Lung (tissue), 11 donors: ENCODE measurements at regions not wholly inside any gene's neighbourhood (a gene's known extent, or its start where the extent isn't known, plus 50 kb on each side); places are given as distances from the start of the nearest gene placed in this dataset.

ENCODE experiments used
- ATAC-seq: fragments of 200-7000 bp; cut with Tn5 transposase; one replicate; pipeline ENCODE4 v1.9.1; 2020; ENCODE audit warnings: moderate number of reproducible peaks; ENCODE audit not compliant: insufficient read depth, low FRiP score
- DNase-seq, 3 donors: peaks; one replicate each; pipeline ENCODE4 v3.0.0-alpha.2; 2013 to 2017
- H3K27ac ChIP-seq, 2 donors: one replicate each; pipeline ENCODE4 v1.5.1; 2013; ENCODE audit warnings: mild to moderate bottlenecking in 2 of 2, moderate library complexity in 2 of 2, control low read depth in 1 of 2, inconsistent platforms in 1 of 2, low read depth in 1 of 2, low read length in 1 of 2
- H3K27me3 ChIP-seq, 3 donors: one replicate each; pipeline ENCODE4 v1.5.1; 2013; ENCODE audit warnings: low read length in 2 of 3; ENCODE audit not compliant: control insufficient read depth in 3 of 3, insufficient read depth in 3 of 3
- H3K36me3 ChIP-seq, 4 donors: one replicate each; pipeline ENCODE4 v1.5.1; 2013; ENCODE audit warnings: low read length in 4 of 4, mild to moderate bottlenecking in 1 of 4, moderate library complexity in 1 of 4; ENCODE audit not compliant: control insufficient read depth in 4 of 4, insufficient read depth in 4 of 4
- H3K4me1 ChIP-seq, 5 donors: one replicate each; pipeline ENCODE4 v1.5.1; 2013; ENCODE audit warnings: low read length in 5 of 5, mild to moderate bottlenecking in 2 of 5, moderate library complexity in 1 of 5; ENCODE audit not compliant: control insufficient read depth in 5 of 5, insufficient read depth in 5 of 5
- H3K4me3 ChIP-seq: one replicate; pipeline ENCODE4 v1.5.1; 2013; ENCODE audit warnings: mild to moderate bottlenecking, control low read depth, moderate library complexity
- H3K9ac ChIP-seq, 2 donors: one replicate each; pipeline ENCODE4 v1.5.1; 2013; ENCODE audit warnings: low read length in 2 of 2, control low read depth in 1 of 2; ENCODE audit not compliant: insufficient read depth in 1 of 2
- H3K9me3 ChIP-seq, 4 donors: one replicate each; pipeline ENCODE4 v1.5.1; 2013; ENCODE audit warnings: low read length in 3 of 4, mild to moderate bottlenecking in 1 of 4, moderate library complexity in 1 of 4; ENCODE audit not compliant: control insufficient read depth in 4 of 4, insufficient read depth in 3 of 4
- CTCF ChIP-seq: IDR thresholded peaks from 2 replicates; pipeline ENCODE4 v1.5.1; 2012; ENCODE audit warnings: mild to moderate bottlenecking; ENCODE audit errors: control extremely low read depth, extremely low read depth
- WGBS, 2 donors: extraction: QIAGEN DNeasy Blood & Tissue Kit; methylation state at CpG; one replicate each; pipeline ENCODE4 v1.1.7; 2013; 5-methylcytosine and 5-hydroxymethylcytosine counted together
- donor health status: control.
- donor health status: control.
- donor health status: Bipolar disorder and iron deficiency.
- donor health status: healthy.
- donor health status: DM: yes; HTN: yes; CAD: no.

DNA sequence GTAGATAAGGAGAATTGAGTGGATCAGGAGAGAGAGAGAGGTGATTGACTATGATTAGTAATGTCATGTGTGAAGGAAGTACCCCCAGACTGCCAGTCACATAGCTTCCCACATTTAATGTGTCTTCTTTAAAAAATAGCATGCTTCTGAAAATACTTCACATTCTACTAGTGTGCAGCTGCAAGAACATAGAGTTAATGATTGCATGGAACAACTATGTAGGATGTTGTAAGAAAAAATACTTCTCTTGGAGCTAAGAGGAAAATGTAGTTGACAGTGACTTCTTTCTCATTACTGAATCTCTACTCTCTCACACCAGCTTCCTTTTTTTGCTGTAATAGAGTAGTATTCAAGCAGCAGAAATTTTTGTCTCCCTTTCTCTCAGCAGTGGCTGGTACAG is 1016.2 kb downstream of the NLGN4Y start:
- Histone ChIP-seq H3K27me3 (no peaks in the 10 kb centered on the region), H3K36me3 (no peaks in the 10 kb centered on the region), H3K9ac (no peak overlapping the region), H3K4me1 (no peaks in the 10 kb centered on the region), H3K4me3 (no peak overlapping the region), H3K9me3 (no peaks in the 10 kb centered on the region), H3K27ac (no peak overlapping the region)
- no peak for TF ChIP-seq CTCF
- DNase-seq = no peak
- ATAC-seq = no peak

- DNase-seq (no peak), ATAC-seq (no peak)
- no peaks in the 10 kb centered on the region for H3K27me3 ChIP-seq
- WGBS, 2 donors = 100% methylated on average over 1 of the region's 1 CpG; no CpG with 5 or more reads in 1 of the 2 donors
- H3K9me3 ChIP-seq = no peaks in the 10 kb centered on the region
- no peaks in the 10 kb centered on the region for H3K4me1 ChIP-seq
- H3K4me3 ChIP-seq = no peak overlapping the region
- H3K36me3 ChIP-seq = no peaks in the 10 kb centered on the region
- TF ChIP-seq CTCF = no peak
- no peak overlapping the region for H3K9ac ChIP-seq
- H3K27ac ChIP-seq = no peak overlapping the region
These were observed 1021.9 kb downstream of the NLGN4Y start for GRCh38 chrY:15546177-15546754.

DNA sequence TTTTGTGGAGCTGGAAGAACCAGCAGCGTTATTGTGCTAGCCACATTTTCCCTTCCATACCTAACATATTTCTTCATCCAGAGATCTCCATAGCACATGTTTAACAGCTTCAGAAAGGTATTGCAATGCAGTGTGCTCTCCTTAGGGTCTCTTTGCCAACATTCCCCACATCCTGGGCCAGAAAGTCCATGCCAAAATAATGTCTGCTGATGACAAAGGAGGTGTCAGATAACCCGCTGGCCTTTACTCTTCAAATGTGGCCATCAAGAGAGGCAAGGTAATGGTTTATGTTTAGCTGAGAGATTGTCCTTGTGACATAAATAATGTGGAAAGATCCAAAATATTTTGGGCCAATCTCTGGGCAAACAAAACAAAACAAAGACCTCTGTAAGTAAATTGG is 1027.7 kb downstream of the NLGN4Y start:
- Histone ChIP-seq H3K4me3 (no peak overlapping the region), H3K27ac (no peak overlapping the region), H3K9ac (no peak overlapping the region), H3K4me1 (no peaks in the 10 kb centered on the region), H3K9me3 (no peaks in the 10 kb centered on the region), H3K36me3 (no peaks in the 10 kb centered on the region), H3K27me3 (no peaks in the 10 kb centered on the region)
- WGBS, 2 donors = 81% methylated on average over 2 of the region's 2 CpGs; no CpG with 5 or more reads in 1 of the 2 donors
- TF ChIP-seq CTCF = no peak
- ATAC-seq = no peak
- DNase-seq = no peak

- no peaks in the 10 kb centered on the region for H3K9me3 ChIP-seq
- H3K36me3 ChIP-seq = no peaks in the 10 kb centered on the region
- DNase-seq (no peak), ATAC-seq (no peak)
- H3K27ac ChIP-seq = no peak overlapping the region
- no peaks in the 10 kb centered on the region for H3K4me1 ChIP-seq
- H3K27me3 ChIP-seq = no peaks in the 10 kb centered on the region
- no peak overlapping the region for H3K9ac ChIP-seq
- 81% methylated on average over 1 of the region's 1 CpG; no CpG with 5 or more reads in 1 of the 2 donors for WGBS, 2 donors
- H3K4me3 ChIP-seq = no peak overlapping the region
- TF ChIP-seq CTCF = no peak
These were observed 1030.7 kb downstream of the NLGN4Y start for GRCh38 chrY:15554991-15555390.
